GM21723 (cell line): ENCODE measurements at regions not wholly inside any gene's neighbourhood (a gene's known extent, or its start where the extent isn't known, plus 50 kb on each side); places are given as distances from the start of the nearest gene placed in this dataset.
A peak's percentile ranks its signal among the peaks of the same experiment; 100 is the strongest.

Experiments
- ATAC-seq: cut with Tn5 transposase; IDR thresholded peaks from one replicate; pipeline ENCODE4 v1.9.1; 2021; ENCODE audit warnings: mild to moderate bottlenecking, moderate library complexity; ENCODE audit not compliant: unreplicated experiment

DNA sequence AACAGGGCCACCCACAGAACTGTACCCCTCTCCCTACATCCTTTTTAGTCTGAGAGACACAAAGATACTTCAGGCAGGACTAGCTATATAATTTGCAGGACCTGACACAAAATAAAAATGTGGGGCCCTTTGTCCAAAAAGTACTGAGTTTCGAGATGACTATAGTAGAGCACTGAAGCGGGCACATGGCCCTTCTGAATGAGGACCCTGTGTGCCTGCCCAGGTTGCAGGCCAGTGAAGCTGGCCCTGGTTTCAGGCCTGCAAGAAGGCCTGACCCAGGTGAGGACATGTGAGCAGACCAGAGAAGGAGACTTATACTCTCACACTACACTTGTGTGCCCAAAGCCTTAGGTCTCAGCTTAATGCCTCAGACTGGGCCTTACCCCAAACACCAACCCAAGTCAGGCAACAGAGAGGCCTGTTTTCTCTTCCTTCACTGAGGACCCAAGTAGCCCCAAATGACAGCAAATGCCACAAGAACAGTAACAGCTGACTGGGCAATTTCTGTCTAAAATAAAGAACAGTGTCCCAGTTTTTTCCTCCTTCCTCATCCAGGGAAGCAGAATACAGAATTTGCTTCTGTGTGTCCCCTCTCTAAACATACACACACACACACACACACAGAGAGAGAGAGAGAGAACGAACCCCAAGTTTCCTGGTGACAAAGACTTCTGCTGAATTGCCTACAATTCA lies 100.9 kb upstream of the ARHGEF3 start:
- no peak for ATAC-seq

GRCh38 chr3:56900801-56901200 lies 99.1 kb upstream of the ARHGEF3 start:
- ATAC-seq: no peak

DNA sequence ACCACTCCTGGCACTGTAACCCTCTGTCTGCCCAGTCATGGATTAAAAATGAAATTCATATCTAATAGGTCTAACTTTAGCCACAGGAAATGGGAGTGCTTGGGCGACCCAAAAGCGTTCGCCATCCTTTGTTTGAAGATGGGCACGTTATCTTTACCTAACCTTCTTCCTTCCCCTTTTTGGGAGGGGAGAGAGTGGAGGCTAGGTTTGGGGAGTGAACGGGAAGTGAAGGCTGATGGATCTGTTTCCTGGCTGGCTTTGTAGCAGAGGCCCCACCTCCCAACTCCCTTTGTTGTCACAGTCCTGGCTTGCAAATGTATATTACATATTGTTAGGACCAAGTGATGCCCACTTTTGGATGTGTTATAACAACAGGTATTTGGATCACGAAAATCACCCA lies 98.1 kb upstream of the ARHGEF3 start:
- ATAC-seq: no peak

- no peak for ATAC-seq
Observed at GRCh38 chr3:56899078-56899477, 97.3 kb upstream of the ARHGEF3 start.

DNA sequence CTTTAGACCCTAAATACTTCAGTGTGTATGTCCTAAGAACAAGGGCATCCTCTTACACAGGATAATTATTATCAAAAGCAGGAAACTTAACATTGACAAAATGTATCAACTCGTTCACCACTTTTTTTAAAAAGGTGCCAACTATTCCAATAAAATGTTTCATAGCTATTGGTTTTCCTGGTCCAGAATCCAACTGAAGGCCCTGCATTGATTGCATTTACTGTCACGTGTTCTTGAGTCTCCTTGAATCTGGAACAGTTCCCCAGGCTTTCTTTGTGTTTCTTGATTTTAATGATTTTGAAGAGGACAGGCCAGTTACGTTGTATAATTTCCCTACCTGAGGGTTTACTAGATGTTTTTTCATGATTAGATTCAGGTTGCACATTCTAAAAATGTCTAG lies 94.6 kb upstream of the ARHGEF3 start:
- ATAC-seq: no peak

- ATAC-seq: peak; percentile 84
Observed at GRCh38 chr3:56894881-56895431, 93.2 kb upstream of the ARHGEF3 start.

- ATAC-seq: no peak
Observed at GRCh38 chr3:56890448-56891091, 88.8 kb upstream of the ARHGEF3 start.

DNA sequence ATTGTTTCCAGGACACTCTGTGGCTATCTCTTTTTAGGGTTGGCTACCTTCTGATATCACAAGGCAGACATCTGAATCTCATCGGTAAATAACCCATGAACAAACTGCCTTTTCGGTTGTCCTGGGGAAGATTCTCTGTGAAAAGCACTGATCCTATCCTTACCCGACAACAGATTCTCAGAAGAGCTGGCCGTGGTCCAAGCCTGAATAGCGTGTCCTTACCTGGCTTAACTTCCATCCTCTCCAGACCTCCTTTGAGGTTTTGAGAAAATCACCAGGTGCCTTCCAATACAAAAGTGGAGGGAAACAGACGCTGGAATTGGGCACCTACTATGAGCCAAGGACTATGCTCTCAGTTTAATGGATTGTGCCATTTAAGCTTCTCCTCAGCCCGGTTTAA lies 87.4 kb upstream of the ARHGEF3 start:
- no peak for ATAC-seq

- ATAC-seq: no peak
Observed at GRCh38 chr3:56887402-56888025, 85.8 kb upstream of the ARHGEF3 start.

GRCh38 chr3:56886314-56886713 lies 84.6 kb upstream of the ARHGEF3 start:
- no peak for ATAC-seq

DNA sequence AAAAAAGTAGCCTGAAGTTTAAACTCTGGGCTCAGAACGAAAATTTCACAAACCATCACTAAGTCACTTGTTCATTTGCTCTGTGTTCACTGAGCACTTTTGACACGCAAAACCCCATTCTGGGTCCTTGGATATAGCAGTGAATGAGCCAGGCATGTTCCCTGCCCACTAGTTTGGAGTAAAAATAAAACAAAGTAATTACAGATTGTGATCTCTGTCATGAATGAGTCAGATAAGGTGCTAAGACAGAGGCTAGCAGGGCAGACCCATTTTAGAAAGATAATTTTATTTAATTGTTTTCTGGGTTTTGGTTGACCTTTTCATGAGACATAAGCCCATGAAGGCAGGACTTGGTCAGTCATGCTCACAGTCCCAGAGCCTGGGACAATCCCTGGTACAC lies 84.1 kb upstream of the ARHGEF3 start:
- no peak for ATAC-seq

GRCh38 chr3:56885453-56885852 lies 83.7 kb upstream of the ARHGEF3 start:
- no peak for ATAC-seq

DNA sequence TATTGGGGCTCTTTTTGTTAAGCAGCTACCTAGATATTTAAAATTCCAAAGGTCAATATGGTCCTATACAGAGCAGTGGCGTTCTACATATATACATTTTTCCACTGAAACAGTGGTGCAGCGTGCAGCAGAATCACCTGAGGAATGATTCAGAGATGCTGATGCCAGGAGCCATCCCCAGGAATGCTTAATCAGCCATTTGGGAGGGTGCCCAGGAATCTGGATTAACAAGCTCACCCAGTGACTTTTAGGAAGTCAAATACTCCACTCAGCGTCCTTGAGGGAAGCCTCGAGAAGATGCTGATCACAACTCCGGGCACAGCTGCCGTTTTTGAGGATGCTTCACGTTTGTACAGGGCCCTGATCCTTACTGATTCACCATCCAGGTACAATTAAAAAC lies 82.6 kb upstream of the ARHGEF3 start:
- no peak for ATAC-seq

GRCh38 chr3:56883828-56884227 lies 82.1 kb upstream of the ARHGEF3 start:
- ATAC-seq: no peak

GRCh38 chr3:56882896-56883295 lies 81.1 kb upstream of the ARHGEF3 start:
- no peak for ATAC-seq

GRCh38 chr3:56881841-56882240 lies 80.1 kb upstream of the ARHGEF3 start:
- no peak for ATAC-seq

- ATAC-seq: no peak
Observed at GRCh38 chr3:56880720-56881575, 79.2 kb upstream of the ARHGEF3 start.

- no peak for ATAC-seq
Observed at GRCh38 chr3:56879436-56880215, 77.9 kb upstream of the ARHGEF3 start.

- no peak for ATAC-seq
Observed at GRCh38 chr3:56878074-56878473, 76.3 kb upstream of the ARHGEF3 start.

DNA sequence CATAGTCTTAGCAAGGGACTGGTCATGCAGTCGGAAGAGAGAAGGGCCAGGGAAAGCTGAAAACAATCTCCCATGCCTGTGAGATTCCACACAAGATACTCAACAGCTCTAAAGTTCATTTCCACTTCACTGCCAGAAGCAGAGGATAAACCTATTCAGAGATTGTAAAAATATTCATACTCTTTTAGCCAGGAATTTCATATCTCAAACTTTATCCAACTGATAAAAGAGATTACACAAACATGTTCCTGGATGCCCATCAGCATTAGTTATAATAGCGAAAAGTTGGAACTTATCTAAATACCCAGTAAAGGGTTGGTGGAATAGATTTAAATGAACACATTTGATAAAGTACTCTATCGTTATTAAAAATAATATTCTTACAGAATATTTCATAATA lies 75.2 kb upstream of the ARHGEF3 start:
- no peak for ATAC-seq
